NCI-H748 (cell line): ENCODE measurements at regions not wholly inside any gene's neighbourhood (a gene's known extent, or its start where the extent isn't known, plus 50 kb on each side); places are given as distances from the start of the nearest gene placed in this dataset.
"Not testable (repeated sequence)": the region's sequence is repeated elsewhere in the genome, so short reads cannot be mapped to it uniquely, and the experiment has no call there.

Experiments
- DNase-seq: peaks from one replicate; lab custom pipeline; 2025; ENCODE audit not compliant: unreplicated experiment; lab: John Stamatoyannopoulos, UW

GRCh38 chrX:115357326-115358120 is 68.0 kb downstream of the LUZP4 start:
- DNase-seq: no peak

GRCh38 chrX:115359508-115359907 is 70.0 kb downstream of the LUZP4 start:
- not testable (repeated sequence) for DNase-seq

- DNase-seq: no peak
Observed at GRCh38 chrX:115360220-115360781, 70.8 kb downstream of the LUZP4 start.

GRCh38 chrX:115362334-115363095 is 73.0 kb downstream of the LUZP4 start:
- DNase-seq: peak; percentile 55

GRCh38 chrX:115363372-115363771 is 73.9 kb downstream of the LUZP4 start:
- DNase-seq: peak; percentile 89

- peak; percentile 18 for DNase-seq
Observed at GRCh38 chrX:115363897-115364296, 74.4 kb downstream of the LUZP4 start.

- peak; percentile 45 for DNase-seq
Observed at GRCh38 chrX:115364670-115365069, 75.2 kb downstream of the LUZP4 start.

- no peak for DNase-seq
Observed at GRCh38 chrX:115366535-115366934, 77.0 kb downstream of the LUZP4 start.

- DNase-seq: no peak
Observed at GRCh38 chrX:115367455-115367854, 77.9 kb downstream of the LUZP4 start.

GRCh38 chrX:115367951-115368350 is 78.4 kb downstream of the LUZP4 start:
- DNase-seq: no peak

GRCh38 chrX:115368876-115369275 is 79.4 kb downstream of the LUZP4 start:
- DNase-seq: peak; percentile 5

- no peak for DNase-seq
Observed at GRCh38 chrX:115372152-115372551, 82.6 kb downstream of the LUZP4 start.

GRCh38 chrX:115373308-115373707 is 83.8 kb downstream of the LUZP4 start:
- no peak for DNase-seq

- no peak for DNase-seq
Observed at GRCh38 chrX:115378471-115378870, 89.0 kb downstream of the LUZP4 start.

- no peak for DNase-seq
Observed at GRCh38 chrX:115387327-115387726, 97.8 kb downstream of the LUZP4 start.

- peak; percentile 14 for DNase-seq
Observed at GRCh38 chrX:115388879-115389278, 99.4 kb downstream of the LUZP4 start.

GRCh38 chrX:115390078-115390477 is 100.6 kb downstream of the LUZP4 start:
- no peak for DNase-seq

- DNase-seq: no peak
Observed at GRCh38 chrX:115392031-115392430, 102.5 kb downstream of the LUZP4 start.

- no peak for DNase-seq
Observed at GRCh38 chrX:115392871-115393270, 103.4 kb downstream of the LUZP4 start.

GRCh38 chrX:115393271-115393670 is 103.8 kb downstream of the LUZP4 start:
- no peak for DNase-seq

- not testable (repeated sequence) for DNase-seq
Observed at GRCh38 chrX:115394806-115395205, 105.3 kb downstream of the LUZP4 start.

- DNase-seq: peak; percentile 51
Observed at GRCh38 chrX:115399306-115399705, 109.8 kb downstream of the LUZP4 start.
